SK-N-MC (cell line): ENCODE measurements at regions not wholly inside any gene's neighbourhood (a gene's known extent, or its start where the extent isn't known, plus 50 kb on each side); places are given as distances from the start of the nearest gene placed in this dataset.

Experiments
- DNase-seq: peaks from one replicate; pipeline ENCODE4 v3.0.0-alpha.2; 2011; ENCODE audit warnings: low read depth, low spot score
- H3K27ac ChIP-seq: fragments of 200-600 bp; sonication (generic); 2 replicates; pipeline ENCODE4 v1.5.1; 2016; ENCODE audit warnings: mixed run types
- H3K36me3 ChIP-seq: fragments of 200-600 bp; sonication (generic); 2 replicates; pipeline ENCODE4 v1.6.1; 2017; ENCODE audit warnings: antibody characterized with exemption, low read length, mixed read lengths; ENCODE audit not compliant: insufficient read depth
- H3K4me3 ChIP-seq: fragments of 200-600 bp; sonication (generic); 2 replicates; pipeline ENCODE4 v1.5.1; 2016
- H3K9ac ChIP-seq: fragments of 200-600 bp; sonication (generic); 2 replicates; pipeline ENCODE4 v1.8.0; 2017; ENCODE audit warnings: mixed run types, mixed read lengths; ENCODE audit not compliant: insufficient read length
- H3K9me3 ChIP-seq: fragments of 200-600 bp; sonication (generic); 2 replicates; pipeline ENCODE4 v1.6.1; 2017; ENCODE audit warnings: low read depth, mild to moderate bottlenecking, antibody characterized with exemption, low read length, moderate library complexity, mixed read lengths
- EZH2 ChIP-seq: fragments of 200-600 bp; sonication (generic); IDR thresholded peaks from one replicate; pipeline ENCODE4 v1.6.1; 2017; ENCODE audit warnings: antibody characterized with exemption
- FOXP2 ChIP-seq: optimal IDR thresholded peaks from 2 replicates; pipeline ENCODE3; 2011; ENCODE audit warnings: mild to moderate bottlenecking, moderate library complexity; ENCODE audit not compliant: insufficient read depth; ENCODE audit errors: extremely low read length, control extremely low read depth
- POLR2AphosphoS5 ChIP-seq: IDR thresholded peaks from 2 replicates; pipeline ENCODE4 v1.6.1; 2012; ENCODE audit warnings: mild to moderate bottlenecking, low read depth, low read length, borderline replicate concordance

GRCh38 chr7:27459021-27459730 lies 203.5 kb downstream of the HIBADH start:
- TF ChIP-seq POLR2AphosphoS5 (no peak), FOXP2 (no peak), EZH2 (no peak)
- DNase-seq: no peak
- Histone ChIP-seq H3K9me3 (no peaks in the 10 kb centered on the region), H3K4me3 (no peak overlapping the region), H3K36me3 (no peaks in the 10 kb centered on the region), H3K27ac (no peak overlapping the region), H3K9ac (no peak overlapping the region)

- no peak overlapping the region for H3K4me3 ChIP-seq
- H3K9ac ChIP-seq: no peak overlapping the region
- H3K36me3 ChIP-seq: no peaks in the 10 kb centered on the region
- no peaks in the 10 kb centered on the region for H3K9me3 ChIP-seq
- H3K27ac ChIP-seq: no peak overlapping the region
- TF ChIP-seq POLR2AphosphoS5 (no peak), EZH2 (no peak), FOXP2 (no peak)
- DNase-seq: no peak
These were observed 203.0 kb downstream of the HIBADH start for GRCh38 chr7:27459731-27460053.

DNA sequence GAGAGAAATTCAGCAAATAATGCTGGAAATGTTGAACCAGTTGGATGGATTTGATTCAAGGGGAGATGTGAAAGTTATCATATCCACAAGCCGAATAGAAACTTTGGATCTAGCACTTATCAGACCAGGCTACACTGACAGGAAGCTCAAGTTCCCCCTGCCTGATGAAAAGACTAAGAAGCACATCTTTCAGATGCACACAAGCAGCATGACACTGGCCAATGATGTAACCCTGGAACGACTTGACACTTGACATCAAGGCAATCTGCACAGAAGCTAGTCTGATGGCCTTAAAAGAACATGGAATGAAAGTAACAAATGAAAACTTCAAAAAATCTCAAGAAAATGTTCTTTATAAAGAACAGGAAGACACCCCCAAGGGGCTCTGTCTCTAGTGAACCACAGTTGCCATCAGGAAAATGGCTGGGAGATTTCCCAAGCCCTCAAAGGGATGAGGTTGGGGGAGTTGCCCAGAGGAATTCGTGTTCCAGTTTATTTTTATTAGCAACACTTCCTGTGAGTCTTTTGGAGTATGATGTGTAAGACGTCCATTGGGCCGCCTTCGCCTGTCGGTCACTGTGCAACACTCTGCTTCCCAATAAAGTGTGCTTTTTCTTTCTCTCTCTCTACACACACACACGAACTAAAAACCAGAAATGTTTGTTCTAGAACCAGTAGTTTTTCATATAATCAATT lies 200.0 kb downstream of the HIBADH start:
- H3K9me3 ChIP-seq: no peaks in the 10 kb centered on the region
- DNase-seq: no peak
- no peak overlapping the region for H3K9ac ChIP-seq

DNA sequence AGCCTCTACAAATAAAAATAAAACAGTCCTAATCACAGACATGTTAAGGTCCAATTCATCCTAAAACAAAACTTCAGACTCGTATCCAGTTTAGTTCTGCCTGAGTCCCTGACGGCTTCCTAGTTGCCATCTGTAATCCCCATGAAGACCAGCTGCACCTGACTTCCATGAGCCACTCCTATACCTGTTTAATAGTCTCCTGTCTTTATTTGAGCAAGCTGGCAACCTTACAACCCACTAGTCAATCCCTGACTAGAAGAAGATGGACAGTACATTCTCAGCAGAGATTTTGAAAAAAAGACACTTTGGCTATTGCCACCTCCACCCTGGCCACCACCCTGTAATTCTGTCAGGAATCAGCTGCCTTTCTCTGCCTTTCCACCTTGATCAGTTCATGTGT lies 197.7 kb downstream of the HIBADH start:
- Histone ChIP-seq H3K9me3 (no peaks in the 10 kb centered on the region), H3K4me3 (no peak overlapping the region), H3K9ac (no peak overlapping the region), H3K36me3 (no peaks in the 10 kb centered on the region), H3K27ac (no peak overlapping the region)
- DNase-seq: no peak
- TF ChIP-seq FOXP2 (no peak), POLR2AphosphoS5 (no peak), EZH2 (no peak)

More for the DNA sequence above, 200.0 kb downstream of the HIBADH start:
- no peaks in the 10 kb centered on the region for H3K36me3 ChIP-seq
- H3K4me3 ChIP-seq: no peak overlapping the region
- TF ChIP-seq EZH2 (no peak), POLR2AphosphoS5 (no peak), FOXP2 (no peak)
- H3K27ac ChIP-seq: no peak overlapping the region

GRCh38 chr7:27466703-27467102 lies 196.0 kb downstream of the HIBADH start:
- no peak for TF ChIP-seq POLR2AphosphoS5
- no peak for TF ChIP-seq EZH2
- no peak for TF ChIP-seq FOXP2
- no peak for DNase-seq
- Histone ChIP-seq H3K27ac (no peak overlapping the region), H3K36me3 (no peaks in the 10 kb centered on the region), H3K9me3 (no peaks in the 10 kb centered on the region), H3K9ac (no peak overlapping the region), H3K4me3 (no peak overlapping the region)

DNA sequence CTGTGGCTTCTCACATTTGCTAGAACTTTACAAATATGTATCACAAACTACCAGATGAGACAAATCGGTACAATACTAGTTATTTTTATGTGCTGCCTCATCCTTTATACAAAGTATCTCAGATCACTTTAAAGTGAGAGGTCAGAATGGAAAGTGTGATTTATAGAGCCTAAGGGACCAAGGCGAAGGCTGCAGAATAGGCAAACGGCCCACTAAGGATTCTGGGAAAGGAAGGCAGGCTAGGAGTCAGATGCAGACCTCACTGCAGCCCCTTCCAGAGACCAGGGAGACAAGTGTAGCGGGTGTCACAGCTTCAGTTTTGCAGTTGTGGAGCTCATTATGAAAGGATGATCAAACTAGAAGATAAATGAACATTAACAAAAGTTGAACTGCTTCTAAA lies 190.6 kb downstream of the HIBADH start:
- no peaks in the 10 kb centered on the region for H3K9me3 ChIP-seq

More for the DNA sequence above, 190.6 kb downstream of the HIBADH start:
- no peak overlapping the region for H3K4me3 ChIP-seq
- no peak for DNase-seq
- no peaks in the 10 kb centered on the region for H3K36me3 ChIP-seq
- TF ChIP-seq POLR2AphosphoS5 (no peak), EZH2 (no peak), FOXP2 (no peak)
- no peak overlapping the region for H3K9ac ChIP-seq
- H3K27ac ChIP-seq: no peak overlapping the region
